ENCODE measurements at regions not wholly inside any gene's neighbourhood (a gene's known extent, or its start where the extent isn't known, plus 50 kb on each side); places are given as distances from the start of the nearest gene placed in this dataset.
A peak's percentile ranks its signal among the peaks of the same experiment; 100 is the strongest.

DNA sequence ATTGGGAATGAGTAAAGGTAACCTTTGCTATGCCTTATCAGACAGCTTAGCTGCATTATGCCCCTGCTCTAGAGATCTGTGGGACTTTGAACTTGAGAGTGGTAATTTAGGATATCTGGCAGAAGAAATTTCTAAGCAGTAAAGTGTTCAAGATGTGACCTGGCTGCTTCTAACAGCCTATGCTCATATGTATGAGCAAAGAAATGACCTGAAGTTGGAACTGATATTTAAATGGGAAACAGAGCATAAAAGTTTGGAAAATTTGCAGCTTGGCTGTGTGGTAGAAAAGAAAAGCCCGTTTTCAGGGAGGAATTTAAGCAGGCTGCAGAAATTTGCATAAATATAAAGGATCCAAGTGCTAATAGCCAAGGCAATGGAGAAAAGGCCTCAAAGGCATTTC lies 90.4 kb downstream of the HHIPL2 start:
- H4K91ac ChIP-seq (ENCODE audit: low read depth, low read length), result no peak overlapping the region
- no peak overlapping the region for H3K27ac ChIP-seq (ENCODE audit: low read depth, low read length)
- no CpG with 5 or more reads among the region's 1 CpG for WGBS (ENCODE audit: extremely low coverage, insufficient coverage, insufficient read length)
- no peak overlapping the region for H3K23ac ChIP-seq (ENCODE audit: low read length)
- H3K18ac ChIP-seq (ENCODE audit: low read length), result no peak overlapping the region
- no peak overlapping the region for H2BK5ac ChIP-seq (ENCODE audit: low read depth, low read length, poor library complexity)
- H3K9ac ChIP-seq (ENCODE audit: low read length), result no peak overlapping the region
- no peaks in the 10 kb centered on the region for H3K27me3 ChIP-seq (ENCODE audit: insufficient read depth, low read length)
- no peak overlapping the region for H3K4me3 ChIP-seq (ENCODE audit: low read depth, low read length)
- no peak overlapping the region for H3K4me2 ChIP-seq (ENCODE audit: low read length)
- H2BK120ac ChIP-seq (ENCODE audit: insufficient read depth, low read length, poor library complexity), result no peak overlapping the region
- peaks cover 8% of the 10 kb centered on the region for H3K9me3 ChIP-seq (ENCODE audit: insufficient read depth, low read depth, low read length)
- no peak overlapping the region for H3K4ac ChIP-seq (ENCODE audit: low read depth, low read length)
- H4K12ac ChIP-seq (ENCODE audit: low read depth, low read length), result no peak overlapping the region
- H2AK5ac ChIP-seq (ENCODE audit: low read length), result no peak overlapping the region
- H3K79me2 ChIP-seq (ENCODE audit: control insufficient read depth, insufficient read depth, low read length, poor library complexity), result no peaks in the 10 kb centered on the region
- no peak overlapping the region for H2AFZ ChIP-seq (ENCODE audit: insufficient read depth, low read length, poor library complexity)
- no peaks in the 10 kb centered on the region for H3K36me3 ChIP-seq (ENCODE audit: control insufficient read depth in 1 of 2, insufficient read depth in 2 of 2, low read length in 2 of 2)
- DNase-seq, result no peak
- H3K14ac ChIP-seq (ENCODE audit: low read length), result no peak overlapping the region
- H2BK12ac ChIP-seq (ENCODE audit: low read length), result no peak overlapping the region
- H3K4me1 ChIP-seq (ENCODE audit: control insufficient read depth in 1 of 2, insufficient read depth in 2 of 2, low read length in 2 of 2), result no peaks in the 10 kb centered on the region
- no peak overlapping the region for H4K8ac ChIP-seq (ENCODE audit: low read depth, low read length)
- H3K79me1 ChIP-seq (ENCODE audit: low read length), result no peaks in the 10 kb centered on the region

DNA sequence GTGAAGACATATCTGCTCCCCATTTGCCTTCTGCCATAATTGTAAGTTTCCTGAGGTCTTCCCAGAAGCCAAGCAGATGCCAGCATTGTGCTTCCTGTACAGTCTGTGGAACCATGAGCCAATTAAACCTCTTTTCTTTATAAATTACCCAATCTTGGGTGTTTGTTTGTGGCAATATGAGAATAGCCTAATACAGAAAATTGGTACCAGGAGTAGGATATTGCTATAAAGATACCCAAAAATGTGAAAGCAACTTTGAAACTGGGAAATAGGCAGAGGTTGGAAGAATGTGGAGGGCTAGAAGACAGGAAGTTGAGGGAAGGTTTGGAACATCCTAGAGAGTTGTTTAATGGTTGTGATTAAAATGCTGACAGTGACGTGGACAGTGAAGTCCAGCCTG lies 90.8 kb downstream of the HHIPL2 start:
- DNase-seq, result no peak
- Histone ChIP-seq H3K79me1 (ENCODE audit: low read length) (no peaks in the 10 kb centered on the region), H4K8ac (ENCODE audit: low read depth, low read length) (no peak overlapping the region), H3K27me3 (ENCODE audit: insufficient read depth, low read length) (no peaks in the 10 kb centered on the region), H3K9me3 (ENCODE audit: insufficient read depth, low read depth, low read length) (peaks cover 8% of the 10 kb centered on the region), H2BK12ac (ENCODE audit: low read length) (no peak overlapping the region), H2AK5ac (ENCODE audit: low read length) (no peak overlapping the region), H4K91ac (ENCODE audit: low read depth, low read length) (no peak overlapping the region), H2AFZ (ENCODE audit: insufficient read depth, low read length, poor library complexity) (no peak overlapping the region), H4K12ac (ENCODE audit: low read depth, low read length) (no peak overlapping the region), H3K4ac (ENCODE audit: low read depth, low read length) (no peak overlapping the region), H3K4me2 (ENCODE audit: low read length) (no peak overlapping the region), H3K36me3 (ENCODE audit: control insufficient read depth in 1 of 2, insufficient read depth in 2 of 2, low read length in 2 of 2) (no peaks in the 10 kb centered on the region), H3K23ac (ENCODE audit: low read length) (no peak overlapping the region), H3K4me1 (ENCODE audit: control insufficient read depth in 1 of 2, insufficient read depth in 2 of 2, low read length in 2 of 2) (no peaks in the 10 kb centered on the region), H3K18ac (ENCODE audit: low read length) (no peak overlapping the region), H2BK120ac (ENCODE audit: insufficient read depth, low read length, poor library complexity) (no peak overlapping the region), H3K4me3 (ENCODE audit: low read depth, low read length) (no peak overlapping the region), H3K14ac (ENCODE audit: low read length) (no peak overlapping the region), H3K9ac (ENCODE audit: low read length) (no peak overlapping the region), H2BK5ac (ENCODE audit: low read depth, low read length, poor library complexity) (no peak overlapping the region), H3K27ac (ENCODE audit: low read depth, low read length) (no peak overlapping the region), H3K79me2 (ENCODE audit: control insufficient read depth, insufficient read depth, low read length, poor library complexity) (no peaks in the 10 kb centered on the region)
- WGBS (ENCODE audit: extremely low coverage, insufficient coverage, insufficient read length), result no CpG with 5 or more reads among the region's 1 CpG

DNA sequence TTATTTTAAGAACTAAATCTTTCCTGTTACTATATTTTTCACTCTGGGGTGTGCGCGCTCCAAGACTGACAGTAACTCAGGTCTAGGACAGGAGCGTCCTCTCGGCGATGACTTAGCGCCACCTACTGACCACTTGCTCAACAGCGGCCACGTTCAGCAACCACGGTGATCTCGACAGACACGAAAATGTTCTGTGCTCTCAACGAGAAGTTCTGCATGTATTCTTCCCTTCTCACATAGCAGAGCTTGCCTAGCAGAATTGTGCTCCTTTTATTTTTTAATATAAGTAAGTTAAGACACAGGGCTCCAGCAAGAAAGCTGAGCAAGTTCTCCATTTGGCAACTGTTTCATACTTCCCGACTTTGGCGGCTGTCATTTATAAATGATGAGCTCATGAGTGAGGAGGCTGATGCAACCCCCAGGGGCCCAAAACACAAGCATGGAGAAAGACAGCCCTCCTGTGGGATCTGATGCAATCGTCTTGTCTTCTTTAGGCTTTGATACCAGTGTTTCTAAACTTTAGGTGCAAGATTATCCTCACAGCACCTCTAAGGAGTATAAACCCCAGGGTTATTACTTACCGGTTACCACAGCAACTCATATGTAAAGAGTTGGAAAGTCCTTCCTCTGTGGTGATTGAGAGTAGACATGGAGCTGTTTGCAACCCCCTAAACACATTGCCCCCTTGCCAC lies 92.6 kb downstream of the HHIPL2 start:
- Histone ChIP-seq H3K4me3 (ENCODE audit: low read depth, low read length) (no peak overlapping the region), H3K4me1 (ENCODE audit: control insufficient read depth in 1 of 2, insufficient read depth in 2 of 2, low read length in 2 of 2) (no peaks in the 10 kb centered on the region), H2AK5ac (ENCODE audit: low read length) (no peak overlapping the region), H3K9ac (ENCODE audit: low read length) (no peak overlapping the region), H3K79me1 (ENCODE audit: low read length) (no peaks in the 10 kb centered on the region), H3K4me2 (ENCODE audit: low read length) (no peak overlapping the region), H2AFZ (ENCODE audit: insufficient read depth, low read length, poor library complexity) (no peak overlapping the region), H3K9me3 (ENCODE audit: insufficient read depth, low read depth, low read length) (peaks cover 8% of the 10 kb centered on the region), H2BK12ac (ENCODE audit: low read length) (no peak overlapping the region), H3K79me2 (ENCODE audit: control insufficient read depth, insufficient read depth, low read length, poor library complexity) (no peaks in the 10 kb centered on the region), H3K27ac (ENCODE audit: low read depth, low read length) (no peak overlapping the region), H3K4ac (ENCODE audit: low read depth, low read length) (no peak overlapping the region), H4K8ac (ENCODE audit: low read depth, low read length) (no peak overlapping the region), H4K12ac (ENCODE audit: low read depth, low read length) (no peak overlapping the region), H3K36me3 (ENCODE audit: control insufficient read depth in 1 of 2, insufficient read depth in 2 of 2, low read length in 2 of 2) (no peaks in the 10 kb centered on the region), H3K23ac (ENCODE audit: low read length) (no peak overlapping the region), H3K14ac (ENCODE audit: low read length) (no peak overlapping the region), H4K91ac (ENCODE audit: low read depth, low read length) (no peak overlapping the region), H2BK120ac (ENCODE audit: insufficient read depth, low read length, poor library complexity) (no peak overlapping the region), H3K18ac (ENCODE audit: low read length) (no peak overlapping the region), H3K27me3 (ENCODE audit: insufficient read depth, low read length) (no peaks in the 10 kb centered on the region), H2BK5ac (ENCODE audit: low read depth, low read length, poor library complexity) (no peak overlapping the region)
- peak; percentile 68 to 86 for DNase-seq
- no CpG with 5 or more reads among the region's 16 CpGs for WGBS (ENCODE audit: extremely low coverage, insufficient coverage, insufficient read length)

DNA sequence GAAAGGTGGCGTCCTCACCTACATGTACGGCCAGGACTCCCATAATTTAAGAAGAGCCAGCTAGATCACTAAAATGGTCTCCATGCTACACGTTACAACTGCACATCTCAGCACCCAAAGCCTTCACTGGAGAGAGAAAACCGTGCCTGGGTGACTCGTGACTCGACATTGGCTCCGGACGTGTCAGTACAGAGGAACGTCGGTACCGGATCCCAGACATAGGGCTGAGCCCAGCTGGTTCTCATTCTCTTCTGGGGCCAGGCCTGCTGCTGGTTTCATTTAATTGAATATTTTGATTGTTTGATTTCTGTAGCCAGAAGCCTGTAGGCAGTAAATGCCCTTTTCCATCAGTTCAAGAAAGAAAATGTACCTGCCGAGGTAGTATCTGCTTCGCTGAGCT lies 93.1 kb downstream of the HHIPL2 start:
- Histone ChIP-seq H3K36me3 (ENCODE audit: control insufficient read depth in 1 of 2, insufficient read depth in 2 of 2, low read length in 2 of 2) (no peaks in the 10 kb centered on the region), H3K18ac (ENCODE audit: low read length) (no peak overlapping the region), H3K4me3 (ENCODE audit: low read depth, low read length) (no peak overlapping the region), H3K9me3 (ENCODE audit: insufficient read depth, low read depth, low read length) (peaks cover 8% of the 10 kb centered on the region), H3K9ac (ENCODE audit: low read length) (no peak overlapping the region), H3K79me2 (ENCODE audit: control insufficient read depth, insufficient read depth, low read length, poor library complexity) (no peaks in the 10 kb centered on the region), H3K27ac (ENCODE audit: low read depth, low read length) (no peak overlapping the region), H3K14ac (ENCODE audit: low read length) (no peak overlapping the region), H4K12ac (ENCODE audit: low read depth, low read length) (no peak overlapping the region), H3K23ac (ENCODE audit: low read length) (no peak overlapping the region), H3K4me1 (ENCODE audit: control insufficient read depth in 1 of 2, insufficient read depth in 2 of 2, low read length in 2 of 2) (no peaks in the 10 kb centered on the region), H2BK120ac (ENCODE audit: insufficient read depth, low read length, poor library complexity) (no peak overlapping the region), H2AK5ac (ENCODE audit: low read length) (no peak overlapping the region), H2AFZ (ENCODE audit: insufficient read depth, low read length, poor library complexity) (peak overlapping the region; percentile 13), H4K91ac (ENCODE audit: low read depth, low read length) (no peak overlapping the region), H3K27me3 (ENCODE audit: insufficient read depth, low read length) (no peaks in the 10 kb centered on the region), H3K4me2 (ENCODE audit: low read length) (no peak overlapping the region), H4K8ac (ENCODE audit: low read depth, low read length) (no peak overlapping the region), H2BK5ac (ENCODE audit: low read depth, low read length, poor library complexity) (no peak overlapping the region), H3K79me1 (ENCODE audit: low read length) (no peaks in the 10 kb centered on the region), H3K4ac (ENCODE audit: low read depth, low read length) (no peak overlapping the region), H2BK12ac (ENCODE audit: low read length) (no peak overlapping the region)
- peak in 1 of 2 donors; percentile 1 for DNase-seq
- no CpG with 5 or more reads among the region's 13 CpGs for WGBS (ENCODE audit: extremely low coverage, insufficient coverage, insufficient read length)
